Neural cell (in vitro differentiated cells): ENCODE measurements at regions not wholly inside any gene's neighbourhood (a gene's known extent, or its start where the extent isn't known, plus 50 kb on each side); places are given as distances from the start of the nearest gene placed in this dataset.

ENCODE experiments used
- H2AFZ ChIP-seq: fragments of 200-600, 300-800 bp; sonication (generic), shearing (Covaris generic); 2 replicates; pipeline ENCODE4 v1.6.0; 2014; ENCODE audit warnings: low read depth, mild to moderate bottlenecking, antibody characterized with exemption, low read length, moderate library complexity
- H3F3A ChIP-seq: fragments of 200-600 bp; shearing (Covaris generic); 2 replicates; pipeline ENCODE4 v1.6.1; 2016; ENCODE audit warnings: mild to moderate bottlenecking, moderate library complexity, mixed read lengths, antibody characterized with exemption, low read length; ENCODE audit not compliant: insufficient read depth, poor library complexity, severe bottlenecking
- H3K27ac ChIP-seq: fragments of 200-600, 300-800 bp; sonication (generic), shearing (Covaris generic); 2 replicates; pipeline ENCODE4 v1.5.1; 2014; ENCODE audit warnings: mild to moderate bottlenecking, low read length, moderate library complexity
- H3K27me3 ChIP-seq: fragments of 300-800, 200-600 bp; sonication (generic), shearing (Covaris generic); 2 replicates; pipeline ENCODE4 v1.6.0; 2014; ENCODE audit warnings: mild to moderate bottlenecking, low read depth, low read length, moderate library complexity; ENCODE audit not compliant: insufficient read depth
- H3K36me3 ChIP-seq: fragments of 300-800, 200-600 bp; sonication (generic), shearing (Covaris generic); 2 replicates; pipeline ENCODE4 v1.5.1; 2014; ENCODE audit warnings: mild to moderate bottlenecking, antibody characterized with exemption, low read length, moderate library complexity; ENCODE audit not compliant: insufficient read depth
- H3K4me2 ChIP-seq: fragments of 300-800, 200-600 bp; sonication (generic), shearing (Covaris generic); 2 replicates; pipeline ENCODE4 v1.6.0; 2014; ENCODE audit warnings: mild to moderate bottlenecking, low read length
- H3K4me3 ChIP-seq: fragments of 300-800, 200-600 bp; sonication (generic), shearing (Covaris generic); 2 replicates; pipeline ENCODE4 v1.5.1; 2014; ENCODE audit warnings: mild to moderate bottlenecking, low read length, moderate library complexity
- H3K79me2 ChIP-seq: fragments of 200-600 bp; shearing (Covaris generic); replicated peaks from 2 replicates; pipeline ENCODE4 v1.6.0; 2014; ENCODE audit warnings: mild to moderate bottlenecking, low read length, moderate library complexity; ENCODE audit not compliant: insufficient read depth
- H3K9ac ChIP-seq: fragments of 300-800, 200-600 bp; sonication (generic), shearing (Covaris generic); 2 replicates; pipeline ENCODE4 v1.6.1; 2016; ENCODE audit warnings: mild to moderate bottlenecking, low read length, mixed read lengths
- H3K9me2 ChIP-seq: fragments of 200-600 bp; shearing (Covaris generic); 2 replicates; pipeline ENCODE4 v1.6.1; 2016; ENCODE audit warnings: mild to moderate bottlenecking, low read length, mixed read lengths; ENCODE audit not compliant: insufficient read depth
- H3K9me3 ChIP-seq: fragments of 200-600, 300-800 bp; sonication (generic), shearing (Covaris generic); 2 replicates; pipeline ENCODE4 v1.6.1; 2016; ENCODE audit warnings: mild to moderate bottlenecking, mixed run types, low read length, moderate library complexity, mixed read lengths
- H4K20me1 ChIP-seq: fragments of 200-600 bp; shearing (Covaris generic); 2 replicates; pipeline ENCODE4 v1.6.1; 2016; ENCODE audit warnings: mild to moderate bottlenecking, mixed run types; ENCODE audit not compliant: insufficient read depth
- EP300 ChIP-seq: fragments of 450-650 bp; conservative IDR thresholded peaks from 2 replicates; pipeline ENCODE4 v1.6.1; 2014; ENCODE audit warnings: antibody characterized with exemption, mild to moderate bottlenecking, moderate library complexity; ENCODE audit not compliant: poor library complexity, severe bottlenecking
- EZH2 ChIP-seq: fragments of 200-600, 300-800 bp; shearing (Covaris generic), sonication (generic); IDR thresholded peaks from 2 replicates; pipeline ENCODE4 v1.6.1; 2014; ENCODE audit warnings: antibody characterized with exemption, low read length, borderline replicate concordance, mild to moderate bottlenecking; ENCODE audit not compliant: insufficient read depth, poor library complexity, severe bottlenecking
- MXI1 ChIP-seq: fragments of 450-650 bp; conservative IDR thresholded peaks from 2 replicates; pipeline ENCODE4 v1.6.1; 2014; ENCODE audit warnings: antibody characterized with exemption, mild to moderate bottlenecking; ENCODE audit not compliant: poor library complexity, severe bottlenecking
- POLR2AphosphoS5 ChIP-seq: IDR thresholded peaks from 2 replicates; pipeline ENCODE4 v1.6.1; 2012
- RAD21 ChIP-seq: fragments of 450-650 bp; conservative IDR thresholded peaks from 2 replicates; pipeline ENCODE4 v1.6.1; 2014; ENCODE audit warnings: antibody characterized with exemption, mild to moderate bottlenecking, moderate library complexity
- REST ChIP-seq: IDR thresholded peaks from 2 replicates; pipeline ENCODE4 v1.6.1; 2012; ENCODE audit warnings: borderline replicate concordance
- SMC3 ChIP-seq: fragments of 450-650 bp; conservative IDR thresholded peaks from 2 replicates; pipeline ENCODE4 v1.6.1; 2014; ENCODE audit warnings: antibody characterized with exemption, mild to moderate bottlenecking, moderate library complexity; ENCODE audit not compliant: poor library complexity
- TAF1 ChIP-seq: IDR thresholded peaks from 2 replicates; pipeline ENCODE4 v1.6.1; 2012; ENCODE audit warnings: low read depth
- TF ChIP-seq, protein P1 (sequence below): fragments of 450-650 bp; IDR thresholded peaks from 2 replicates; pipeline ENCODE4 v1.5.1; 2014; ENCODE audit warnings: antibody characterized with exemption, mild to moderate bottlenecking, moderate library complexity; ENCODE audit not compliant: poor library complexity, severe bottlenecking

- H3K79me2 ChIP-seq: no peaks in the 10 kb centered on the region
- H3K9me3 ChIP-seq: no peaks in the 10 kb centered on the region
- no peak overlapping the region for H3K9ac ChIP-seq
Measured at GRCh38 chr6:95384988-95385387, 192.3 kb upstream of the MANEA start.

GRCh38 chr6:95387845-95388244 lies 189.5 kb upstream of the MANEA start:
- TF ChIP-seq SMC3: no peak
- no peak for TF ChIP-seq MXI1
- no peak for TF ChIP-seq REST
- TF ChIP-seq EP300: no peak
- TF ChIP-seq, protein P1, sequence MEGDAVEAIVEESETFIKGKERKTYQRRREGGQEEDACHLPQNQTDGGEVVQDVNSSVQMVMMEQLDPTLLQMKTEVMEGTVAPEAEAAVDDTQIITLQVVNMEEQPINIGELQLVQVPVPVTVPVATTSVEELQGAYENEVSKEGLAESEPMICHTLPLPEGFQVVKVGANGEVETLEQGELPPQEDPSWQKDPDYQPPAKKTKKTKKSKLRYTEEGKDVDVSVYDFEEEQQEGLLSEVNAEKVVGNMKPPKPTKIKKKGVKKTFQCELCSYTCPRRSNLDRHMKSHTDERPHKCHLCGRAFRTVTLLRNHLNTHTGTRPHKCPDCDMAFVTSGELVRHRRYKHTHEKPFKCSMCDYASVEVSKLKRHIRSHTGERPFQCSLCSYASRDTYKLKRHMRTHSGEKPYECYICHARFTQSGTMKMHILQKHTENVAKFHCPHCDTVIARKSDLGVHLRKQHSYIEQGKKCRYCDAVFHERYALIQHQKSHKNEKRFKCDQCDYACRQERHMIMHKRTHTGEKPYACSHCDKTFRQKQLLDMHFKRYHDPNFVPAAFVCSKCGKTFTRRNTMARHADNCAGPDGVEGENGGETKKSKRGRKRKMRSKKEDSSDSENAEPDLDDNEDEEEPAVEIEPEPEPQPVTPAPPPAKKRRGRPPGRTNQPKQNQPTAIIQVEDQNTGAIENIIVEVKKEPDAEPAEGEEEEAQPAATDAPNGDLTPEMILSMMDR: no peak
- no peak for TF ChIP-seq EZH2
- no peak for TF ChIP-seq RAD21
- TF ChIP-seq TAF1: no peak
- no peak for TF ChIP-seq POLR2AphosphoS5
- Histone ChIP-seq H3K79me2 (no peaks in the 10 kb centered on the region), H3F3A (no peaks in the 10 kb centered on the region), H3K27ac (no peak overlapping the region), H3K27me3 (no peaks in the 10 kb centered on the region), H3K4me2 (no peak overlapping the region), H3K9me3 (no peaks in the 10 kb centered on the region), H2AFZ (no peak overlapping the region), H3K9ac (no peak overlapping the region), H3K36me3 (no peaks in the 10 kb centered on the region), H3K4me3 (no peak overlapping the region), H4K20me1 (no peaks in the 10 kb centered on the region), H3K9me2 (no peaks in the 10 kb centered on the region)

More at GRCh38 chr6:95384988-95385387, 192.3 kb upstream of the MANEA start:
- Histone ChIP-seq H3F3A (no peaks in the 10 kb centered on the region), H3K27ac (no peak overlapping the region), H3K27me3 (no peaks in the 10 kb centered on the region), H3K9me2 (no peaks in the 10 kb centered on the region), H3K36me3 (no peaks in the 10 kb centered on the region), H3K4me2 (no peak overlapping the region), H4K20me1 (no peaks in the 10 kb centered on the region), H3K4me3 (no peak overlapping the region), H2AFZ (no peak overlapping the region)
- no peak for TF ChIP-seq EP300

- Histone ChIP-seq H3K36me3 (no peaks in the 10 kb centered on the region), H3K27ac (no peak overlapping the region), H3K27me3 (no peaks in the 10 kb centered on the region), H3K4me2 (no peak overlapping the region), H3K9me2 (no peaks in the 10 kb centered on the region), H3K9me3 (no peaks in the 10 kb centered on the region), H3K9ac (no peak overlapping the region), H3K4me3 (no peak overlapping the region), H2AFZ (no peak overlapping the region), H3F3A (no peaks in the 10 kb centered on the region), H3K79me2 (no peaks in the 10 kb centered on the region), H4K20me1 (no peaks in the 10 kb centered on the region)
- no peak for TF ChIP-seq POLR2AphosphoS5
- TF ChIP-seq, protein P1: no peak
- TF ChIP-seq MXI1: no peak
- TF ChIP-seq EZH2: no peak
- no peak for TF ChIP-seq SMC3
- no peak for TF ChIP-seq EP300
- TF ChIP-seq REST: no peak
- TF ChIP-seq RAD21: no peak
- no peak for TF ChIP-seq TAF1
Measured at GRCh38 chr6:95404777-95405176, 172.6 kb upstream of the MANEA start.
